Loucy (cell line): ENCODE measurements at regions not wholly inside any gene's neighbourhood (a gene's known extent, or its start where the extent isn't known, plus 50 kb on each side); places are given as distances from the start of the nearest gene placed in this dataset.

Experiments
- H2AFZ ChIP-seq: fragments of 200-600 bp; sonication (generic); 2 replicates; pipeline ENCODE4 v1.6.0; 2016; ENCODE audit warnings: antibody characterized with exemption, mild to moderate bottlenecking, low read length, moderate library complexity
- H3F3A ChIP-seq: fragments of 200-600 bp; 2 replicates; pipeline ENCODE4 v1.6.0; 2016; ENCODE audit warnings: antibody characterized with exemption, low read depth, mild to moderate bottlenecking
- H3K27me3 ChIP-seq: fragments of 200-600 bp; sonication (generic); 2 replicates; pipeline ENCODE4 v1.6.1; 2014; ENCODE audit warnings: low read length, mild to moderate bottlenecking; ENCODE audit not compliant: insufficient read depth, poor library complexity, severe bottlenecking
- H3K36me3 ChIP-seq: fragments of 200-600 bp; sonication (generic); 2 replicates; pipeline ENCODE4 v1.6.1; 2016; ENCODE audit warnings: low read length; ENCODE audit not compliant: insufficient read depth
- H3K4me1 ChIP-seq: fragments of 200-600 bp; sonication (generic); 2 replicates; pipeline ENCODE4 v1.5.1; 2014; ENCODE audit warnings: low read length, mild to moderate bottlenecking; ENCODE audit not compliant: insufficient read depth, poor library complexity, severe bottlenecking
- H3K4me2 ChIP-seq: fragments of 200-600 bp; sonication (generic); 2 replicates; pipeline ENCODE4 v1.6.0; 2014; ENCODE audit warnings: antibody characterized with exemption, low read length, low read depth, mild to moderate bottlenecking; ENCODE audit not compliant: poor library complexity, severe bottlenecking
- H3K4me3 ChIP-seq: fragments of 200-600 bp; sonication (generic); 2 replicates; pipeline ENCODE4 v1.5.1; 2014; ENCODE audit warnings: low read length, mild to moderate bottlenecking, mixed read lengths; ENCODE audit not compliant: poor library complexity, severe bottlenecking
- H3K79me2 ChIP-seq: fragments of 200-600 bp; sonication (generic); 2 replicates; pipeline ENCODE4 v1.6.1; 2014; ENCODE audit warnings: low read length; ENCODE audit not compliant: insufficient read depth
- H3K9ac ChIP-seq: fragments of 200-600 bp; sonication (generic); 2 replicates; pipeline ENCODE4 v1.6.0; 2014; ENCODE audit warnings: mild to moderate bottlenecking, low read depth, low read length, moderate library complexity; ENCODE audit not compliant: poor library complexity, severe bottlenecking
- H3K9me2 ChIP-seq: fragments of 200-600 bp; sonication (generic); replicated peaks from 2 replicates; pipeline ENCODE4 v1.6.1; 2016; ENCODE audit warnings: low read depth, low read length, mixed read lengths
- H3K9me3 ChIP-seq: fragments of 200-600 bp; sonication (generic); 2 replicates; pipeline ENCODE4 v1.6.1; 2014; ENCODE audit warnings: mild to moderate bottlenecking, antibody characterized with exemption, low read length, low read depth; ENCODE audit not compliant: insufficient read depth
- H4K20me1 ChIP-seq: fragments of 200-600 bp; sonication (generic); 2 replicates; pipeline ENCODE4 v1.6.0; 2014; ENCODE audit warnings: antibody characterized with exemption, low read length, mild to moderate bottlenecking; ENCODE audit not compliant: insufficient read depth, poor library complexity, severe bottlenecking
- CTCF ChIP-seq: fragments of 200-600 bp; sonication (generic); conservative IDR thresholded peaks from 2 replicates; pipeline ENCODE4 v1.5.1; 2014; ENCODE audit warnings: mild to moderate bottlenecking, antibody characterized with exemption, low read length
- EZH2phosphoT487 ChIP-seq: fragments of 200-600 bp; IDR thresholded peaks from 2 replicates; pipeline ENCODE4 v1.6.1; 2018; ENCODE audit warnings: antibody characterized with exemption, mild to moderate bottlenecking, moderate library complexity, borderline replicate concordance

GRCh38 chr13:97879646-97880310, 73.7 kb upstream of the IPO5 start:
- no peaks in the 10 kb centered on the region for H3K9me3 ChIP-seq
- no peaks in the 10 kb centered on the region for H3K27me3 ChIP-seq
- no peaks in the 10 kb centered on the region for H3K36me3 ChIP-seq
- no peak overlapping the region for H3K4me2 ChIP-seq
- H3K4me1 ChIP-seq = no peaks in the 10 kb centered on the region
- no peaks in the 10 kb centered on the region for H4K20me1 ChIP-seq
- H2AFZ ChIP-seq = no peak overlapping the region
- H3K9ac ChIP-seq = no peak overlapping the region
- no peaks in the 10 kb centered on the region for H3F3A ChIP-seq
- no peak for TF ChIP-seq EZH2phosphoT487
- no peak for TF ChIP-seq CTCF
- no peak overlapping the region for H3K4me3 ChIP-seq
- H3K79me2 ChIP-seq = no peaks in the 10 kb centered on the region
- H3K9me2 ChIP-seq = no peaks in the 10 kb centered on the region

DNA sequence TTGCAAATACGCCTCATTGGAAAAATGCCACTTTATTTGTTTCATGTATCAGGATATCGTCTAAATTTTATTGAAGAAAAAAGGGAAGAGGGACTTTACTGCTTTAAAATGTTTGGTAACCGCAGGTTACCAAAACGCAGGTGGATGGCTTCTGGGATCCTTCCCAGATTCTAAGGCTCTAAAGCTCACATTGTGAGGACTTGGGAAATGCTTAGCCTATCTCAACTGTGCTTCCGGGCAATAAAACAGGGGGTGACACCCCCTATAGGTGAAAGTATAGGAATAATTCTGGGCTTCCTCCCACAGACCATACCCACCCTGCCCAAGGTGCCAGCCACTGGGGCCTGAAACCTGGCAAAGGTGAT, 73.2 kb upstream of the IPO5 start:
- no peaks in the 10 kb centered on the region for H3K9me3 ChIP-seq
- no peaks in the 10 kb centered on the region for H3K79me2 ChIP-seq
- H3K4me2 ChIP-seq = no peak overlapping the region
- no peaks in the 10 kb centered on the region for H3K36me3 ChIP-seq
- no peak overlapping the region for H3K9ac ChIP-seq
- no peaks in the 10 kb centered on the region for H4K20me1 ChIP-seq
- TF ChIP-seq EZH2phosphoT487 = no peak
- no peak for TF ChIP-seq CTCF
- H3F3A ChIP-seq = no peaks in the 10 kb centered on the region
- no peaks in the 10 kb centered on the region for H3K4me1 ChIP-seq
- H3K9me2 ChIP-seq = no peaks in the 10 kb centered on the region
- no peak overlapping the region for H3K4me3 ChIP-seq
- H3K27me3 ChIP-seq = no peaks in the 10 kb centered on the region
- no peak overlapping the region for H2AFZ ChIP-seq

GRCh38 chr13:97881556-97881955, 71.9 kb upstream of the IPO5 start:
- Histone ChIP-seq H3K9ac (no peak overlapping the region), H3K4me1 (no peaks in the 10 kb centered on the region), H3F3A (no peaks in the 10 kb centered on the region), H3K9me3 (0 out of 2 replicates have a peak, but pooled peaks cover 2% of the 10 kb centered on the region), H3K9me2 (no peaks in the 10 kb centered on the region), H3K27me3 (no peaks in the 10 kb centered on the region), H3K4me2 (no peak overlapping the region), H4K20me1 (no peaks in the 10 kb centered on the region), H2AFZ (no peak overlapping the region), H3K79me2 (no peaks in the 10 kb centered on the region), H3K4me3 (no peak overlapping the region), H3K36me3 (no peaks in the 10 kb centered on the region)
- TF ChIP-seq CTCF (no peak), EZH2phosphoT487 (no peak)
